HUES48 (cell line): ENCODE measurements at regions not wholly inside any gene's neighbourhood (a gene's known extent, or its start where the extent isn't known, plus 50 kb on each side); places are given as distances from the start of the nearest gene placed in this dataset.

Source experiments
- H3K27ac ChIP-seq: one replicate; pipeline ENCODE4 v1.7.0; 2013; ENCODE audit warnings: low read depth, low read length, inconsistent platforms
- H3K27me3 ChIP-seq: 2 replicates; pipeline ENCODE4 v1.6.1; 2013; ENCODE audit warnings: mild to moderate bottlenecking, low read length; ENCODE audit not compliant: control insufficient read depth, insufficient read depth
- H3K36me3 ChIP-seq: 2 replicates; pipeline ENCODE4 v1.6.1; 2013; ENCODE audit warnings: low read length; ENCODE audit not compliant: control insufficient read depth, insufficient read depth
- H3K4me1 ChIP-seq: 2 replicates; pipeline ENCODE4 v1.6.1; 2013; ENCODE audit warnings: mild to moderate bottlenecking, low read length; ENCODE audit not compliant: control insufficient read depth, insufficient read depth
- H3K4me3 ChIP-seq: 2 replicates; pipeline ENCODE4 v1.5.1; 2013; ENCODE audit warnings: mild to moderate bottlenecking, low read depth, low read length
- H3K9ac ChIP-seq: 2 replicates; pipeline ENCODE4 v1.6.1; 2013; ENCODE audit warnings: mild to moderate bottlenecking, low read depth, low read length, moderate library complexity
- H3K9me3 ChIP-seq: 2 replicates; pipeline ENCODE4 v1.6.1; 2013; ENCODE audit warnings: low read length; ENCODE audit not compliant: control insufficient read depth, insufficient read depth

DNA sequence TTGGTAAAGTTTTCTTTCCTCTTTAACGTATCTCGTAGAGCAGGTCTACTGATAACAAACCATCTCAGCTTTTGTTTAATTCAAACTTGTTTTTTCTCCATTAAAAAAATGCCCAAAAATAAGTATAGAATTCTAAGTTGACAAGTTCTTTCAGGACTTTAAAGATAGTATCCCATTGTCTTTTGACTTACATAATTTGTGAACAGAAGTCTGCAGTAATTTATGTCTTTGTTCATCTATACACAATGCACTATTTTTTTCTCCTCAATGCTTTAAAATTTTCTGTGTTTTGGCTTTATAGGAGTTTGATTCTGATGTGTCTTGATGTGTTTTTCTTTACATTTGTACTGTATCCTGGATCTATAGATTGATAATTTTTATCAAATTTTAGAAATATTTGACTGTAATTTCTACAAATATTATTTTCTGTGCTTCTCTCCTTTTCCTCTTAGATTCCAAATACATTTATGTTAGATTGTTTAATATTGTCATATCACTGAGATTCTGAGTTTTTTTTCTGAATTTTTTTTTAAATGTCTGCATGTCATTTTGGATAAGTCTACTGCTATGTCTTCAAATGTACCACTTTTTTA lies 143.3 kb downstream of the FTCDNL1 start:
- Histone ChIP-seq H3K27ac (no peak overlapping the region), H3K4me1 (no peaks in the 10 kb centered on the region), H3K4me3 (no peak overlapping the region), H3K9ac (no peak overlapping the region), H3K36me3 (no peaks in the 10 kb centered on the region), H3K9me3 (peaks cover 13% of the 10 kb centered on the region; the same call in 1 of the 2 replicates), H3K27me3 (no peaks in the 10 kb centered on the region)

GRCh38 chr2:199705538-199705937 lies 145.5 kb downstream of the FTCDNL1 start:
- no peaks in the 10 kb centered on the region for H3K36me3 ChIP-seq
- no peak overlapping the region for H3K27ac ChIP-seq
- peaks cover 13% of the 10 kb centered on the region; the same call in 1 of the 2 replicates for H3K9me3 ChIP-seq
- no peaks in the 10 kb centered on the region for H3K4me1 ChIP-seq
- no peak overlapping the region for H3K9ac ChIP-seq
- no peak overlapping the region for H3K4me3 ChIP-seq
- no peaks in the 10 kb centered on the region for H3K27me3 ChIP-seq

GRCh38 chr2:199704358-199705238 lies 146.4 kb downstream of the FTCDNL1 start:
- H3K9ac ChIP-seq: no peak overlapping the region
- no peaks in the 10 kb centered on the region for H3K27me3 ChIP-seq
- H3K9me3 ChIP-seq: peaks cover 13% of the 10 kb centered on the region; the same call in 1 of the 2 replicates
- no peaks in the 10 kb centered on the region for H3K4me1 ChIP-seq
- no peak overlapping the region for H3K27ac ChIP-seq
- no peaks in the 10 kb centered on the region for H3K36me3 ChIP-seq
- no peak overlapping the region for H3K4me3 ChIP-seq

DNA sequence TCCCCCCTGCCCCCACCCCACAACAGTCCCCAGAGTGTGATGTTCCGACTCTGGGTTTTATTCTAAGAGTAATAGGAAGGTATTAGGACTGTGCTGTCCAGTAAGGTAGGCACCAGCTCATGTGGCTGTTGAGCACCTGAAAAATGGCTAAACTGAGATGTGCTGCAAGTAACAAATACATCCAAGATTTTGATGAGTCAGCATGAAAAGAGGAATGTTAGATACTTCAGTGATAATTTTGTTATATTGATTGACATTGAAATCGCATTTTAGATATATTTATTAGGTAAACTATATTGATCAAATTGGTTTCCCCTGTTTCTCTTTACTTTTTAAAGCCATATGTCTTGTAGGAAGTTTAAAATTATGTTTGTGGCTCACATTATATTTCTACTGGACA lies 147.8 kb downstream of the FTCDNL1 start:
- Histone ChIP-seq H3K9ac (no peak overlapping the region), H3K36me3 (no peaks in the 10 kb centered on the region), H3K9me3 (peaks cover 10% of the 10 kb centered on the region; the same call in 1 of the 2 replicates), H3K27me3 (no peaks in the 10 kb centered on the region), H3K4me1 (no peaks in the 10 kb centered on the region), H3K27ac (no peak overlapping the region), H3K4me3 (no peak overlapping the region)

- no peaks in the 10 kb centered on the region for H3K4me1 ChIP-seq
- H3K27ac ChIP-seq: no peak overlapping the region
- H3K27me3 ChIP-seq: no peaks in the 10 kb centered on the region
- no peak overlapping the region for H3K9ac ChIP-seq
- no peaks in the 10 kb centered on the region for H3K36me3 ChIP-seq
- H3K4me3 ChIP-seq: no peak overlapping the region
- no peaks in the 10 kb centered on the region for H3K9me3 ChIP-seq
Observed at GRCh38 chr2:199697469-199697868, 153.5 kb downstream of the FTCDNL1 start.

- no peak overlapping the region for H3K9ac ChIP-seq
- no peaks in the 10 kb centered on the region for H3K4me1 ChIP-seq
- H3K4me3 ChIP-seq: no peak overlapping the region
- no peaks in the 10 kb centered on the region for H3K27me3 ChIP-seq
- no peaks in the 10 kb centered on the region for H3K9me3 ChIP-seq
- H3K36me3 ChIP-seq: no peaks in the 10 kb centered on the region
- H3K27ac ChIP-seq: no peak overlapping the region
Observed at GRCh38 chr2:199696048-199696447, 154.9 kb downstream of the FTCDNL1 start.

- H3K4me1 ChIP-seq: no peaks in the 10 kb centered on the region
- no peak overlapping the region for H3K9ac ChIP-seq
- no peak overlapping the region for H3K4me3 ChIP-seq
- H3K9me3 ChIP-seq: no peaks in the 10 kb centered on the region
- no peaks in the 10 kb centered on the region for H3K36me3 ChIP-seq
- no peak overlapping the region for H3K27ac ChIP-seq
- no peaks in the 10 kb centered on the region for H3K27me3 ChIP-seq
Observed at GRCh38 chr2:199693861-199694260, 157.1 kb downstream of the FTCDNL1 start.

- H3K9ac ChIP-seq: no peak overlapping the region
- no peak overlapping the region for H3K4me3 ChIP-seq
- H3K36me3 ChIP-seq: no peaks in the 10 kb centered on the region
- no peaks in the 10 kb centered on the region for H3K27me3 ChIP-seq
- H3K4me1 ChIP-seq: no peaks in the 10 kb centered on the region
- H3K27ac ChIP-seq: no peak overlapping the region
- no peaks in the 10 kb centered on the region for H3K9me3 ChIP-seq
Observed at GRCh38 chr2:199692489-199692888, 158.5 kb downstream of the FTCDNL1 start.

DNA sequence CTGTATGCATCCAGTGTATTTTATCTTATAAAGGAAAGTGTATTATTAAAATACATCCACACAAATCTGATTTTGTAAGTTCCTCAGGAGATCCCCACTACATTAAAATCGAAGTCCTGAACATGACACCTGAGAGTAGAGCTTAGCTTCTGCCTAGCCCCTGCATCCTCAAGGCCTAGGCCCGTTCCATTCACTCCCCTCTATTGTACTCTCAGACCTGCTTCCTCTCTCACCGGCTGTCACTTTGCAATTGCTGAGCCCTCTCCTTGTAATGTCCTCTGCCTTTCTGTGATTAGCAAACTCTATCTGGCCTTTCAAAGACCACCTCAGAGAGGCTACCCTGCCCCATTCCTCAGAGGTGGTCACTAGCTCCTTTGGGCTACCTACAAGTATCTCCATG lies 160.8 kb downstream of the FTCDNL1 start:
- Histone ChIP-seq H3K4me3 (no peak overlapping the region), H3K27me3 (no peaks in the 10 kb centered on the region), H3K4me1 (no peaks in the 10 kb centered on the region), H3K36me3 (no peaks in the 10 kb centered on the region), H3K9me3 (no peaks in the 10 kb centered on the region), H3K9ac (no peak overlapping the region), H3K27ac (no peak overlapping the region)

DNA sequence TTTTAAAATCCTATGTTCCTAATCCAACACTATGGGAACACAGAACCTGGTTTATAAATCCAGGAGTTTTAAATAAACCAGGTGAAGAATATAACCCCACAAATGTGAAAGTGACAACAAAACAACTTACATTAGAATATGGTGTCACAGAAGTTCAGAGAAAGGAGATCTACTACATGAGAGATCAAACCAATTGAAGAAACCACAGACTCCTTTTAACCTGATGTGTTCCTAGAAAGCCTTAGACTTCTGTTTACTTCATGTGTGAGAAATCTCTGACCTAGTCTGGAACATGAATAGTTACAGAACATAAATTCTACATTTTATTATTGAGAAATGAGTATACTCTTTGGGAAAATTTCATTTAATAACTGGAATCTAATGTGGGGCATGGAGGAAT lies 165.3 kb downstream of the FTCDNL1 start:
- Histone ChIP-seq H3K4me3 (no peak overlapping the region), H3K36me3 (no peaks in the 10 kb centered on the region), H3K9me3 (no peaks in the 10 kb centered on the region), H3K27ac (no peak overlapping the region), H3K27me3 (no peaks in the 10 kb centered on the region), H3K4me1 (no peaks in the 10 kb centered on the region), H3K9ac (no peak overlapping the region)

GRCh38 chr2:199684832-199685231 lies 166.2 kb downstream of the FTCDNL1 start:
- Histone ChIP-seq H3K9ac (no peak overlapping the region), H3K27me3 (no peaks in the 10 kb centered on the region), H3K4me1 (peaks cover 4% of the 10 kb centered on the region), H3K36me3 (no peaks in the 10 kb centered on the region), H3K27ac (no peak overlapping the region), H3K4me3 (no peak overlapping the region), H3K9me3 (no peaks in the 10 kb centered on the region)
